GM12801 (cell line): ENCODE measurements at regions not wholly inside any gene's neighbourhood (a gene's known extent, or its start where the extent isn't known, plus 50 kb on each side); places are given as distances from the start of the nearest gene placed in this dataset.

Source experiments
- TF ChIP-seq, protein P1 (sequence below): IDR thresholded peaks from one replicate; pipeline ENCODE4 v1.5.1; 2011; ENCODE audit warnings: control low read depth; ENCODE audit not compliant: insufficient read length; ENCODE audit errors: extremely low read depth

DNA sequence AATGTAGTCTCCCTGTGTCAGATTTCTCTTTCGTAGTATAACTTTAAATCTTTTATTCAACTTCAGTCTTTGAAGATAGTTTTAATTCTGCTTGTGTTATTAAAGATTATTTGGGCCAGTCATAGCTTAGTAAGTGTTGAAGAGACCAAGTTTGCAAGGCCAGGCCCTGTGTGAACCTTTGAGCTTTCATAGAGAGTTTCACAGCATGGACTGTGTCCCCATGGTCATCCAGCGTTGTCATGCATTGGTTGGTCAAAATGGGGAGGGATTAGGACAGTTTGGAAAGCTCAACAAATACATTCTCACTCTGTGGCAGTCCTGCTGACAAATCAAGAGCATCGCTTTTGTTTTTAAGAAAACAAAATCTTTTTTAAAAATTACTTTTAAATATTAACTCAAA is 74.6 kb upstream of the FAM83B start:
- TF ChIP-seq, protein P1, sequence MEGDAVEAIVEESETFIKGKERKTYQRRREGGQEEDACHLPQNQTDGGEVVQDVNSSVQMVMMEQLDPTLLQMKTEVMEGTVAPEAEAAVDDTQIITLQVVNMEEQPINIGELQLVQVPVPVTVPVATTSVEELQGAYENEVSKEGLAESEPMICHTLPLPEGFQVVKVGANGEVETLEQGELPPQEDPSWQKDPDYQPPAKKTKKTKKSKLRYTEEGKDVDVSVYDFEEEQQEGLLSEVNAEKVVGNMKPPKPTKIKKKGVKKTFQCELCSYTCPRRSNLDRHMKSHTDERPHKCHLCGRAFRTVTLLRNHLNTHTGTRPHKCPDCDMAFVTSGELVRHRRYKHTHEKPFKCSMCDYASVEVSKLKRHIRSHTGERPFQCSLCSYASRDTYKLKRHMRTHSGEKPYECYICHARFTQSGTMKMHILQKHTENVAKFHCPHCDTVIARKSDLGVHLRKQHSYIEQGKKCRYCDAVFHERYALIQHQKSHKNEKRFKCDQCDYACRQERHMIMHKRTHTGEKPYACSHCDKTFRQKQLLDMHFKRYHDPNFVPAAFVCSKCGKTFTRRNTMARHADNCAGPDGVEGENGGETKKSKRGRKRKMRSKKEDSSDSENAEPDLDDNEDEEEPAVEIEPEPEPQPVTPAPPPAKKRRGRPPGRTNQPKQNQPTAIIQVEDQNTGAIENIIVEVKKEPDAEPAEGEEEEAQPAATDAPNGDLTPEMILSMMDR = no peak

DNA sequence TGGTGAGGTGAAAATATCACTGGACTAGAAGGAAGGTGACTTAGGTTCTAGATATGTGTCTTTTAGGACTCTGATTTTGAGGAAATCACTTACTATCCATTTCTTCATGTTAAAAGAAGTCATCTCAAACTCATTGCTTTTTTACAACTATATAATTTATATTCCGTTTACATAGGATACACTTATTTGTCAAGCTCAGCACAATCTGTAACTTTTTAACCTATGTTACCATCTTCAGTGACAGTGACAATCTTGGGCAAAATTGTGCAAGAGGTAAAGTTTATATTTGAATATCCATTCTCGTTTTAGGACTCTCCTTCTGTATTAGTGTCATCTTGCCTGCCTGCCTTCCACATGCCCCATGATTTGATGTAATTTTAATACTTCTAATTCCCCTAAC is 74.0 kb upstream of the FAM83B start:
- TF ChIP-seq, protein P1 = no peak

DNA sequence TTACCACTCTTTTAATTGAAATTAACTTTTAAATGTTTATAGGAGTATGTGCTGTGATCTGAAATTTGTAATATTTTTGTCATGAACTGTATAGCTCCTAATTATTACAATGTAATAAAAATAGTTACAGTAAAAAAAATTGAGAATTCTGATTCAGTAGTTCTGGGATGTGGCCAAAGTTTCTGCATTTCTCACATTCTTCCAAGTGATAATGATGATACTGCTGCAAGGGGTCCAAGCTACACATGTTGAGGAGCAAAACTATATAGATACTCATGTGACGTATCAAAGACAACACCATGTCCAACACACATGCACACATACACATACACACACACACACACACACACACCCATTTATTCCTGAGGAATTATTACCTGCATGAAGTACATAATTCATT is 71.0 kb upstream of the FAM83B start:
- TF ChIP-seq, protein P1 = no peak

DNA sequence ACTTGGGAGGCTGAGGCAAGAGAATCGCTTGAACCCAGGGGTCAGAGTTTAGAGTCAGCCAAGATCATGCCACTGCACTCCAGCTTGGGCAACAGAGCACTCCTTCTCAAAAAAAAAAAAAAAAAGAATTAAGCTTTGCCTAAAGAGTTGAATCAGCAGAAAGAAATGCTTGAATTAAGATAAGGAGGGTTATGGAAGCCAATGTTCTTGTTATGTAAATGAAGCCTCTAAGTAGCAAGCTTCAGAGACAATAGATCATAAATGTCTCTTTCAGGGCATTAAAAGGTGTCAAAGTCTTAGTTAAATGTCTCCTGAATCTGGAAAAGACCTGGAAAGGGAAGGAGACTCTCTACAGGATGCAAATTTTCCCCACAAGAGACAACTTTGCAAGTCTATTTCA is 69.7 kb upstream of the FAM83B start:
- TF ChIP-seq, protein P1 = no peak

DNA sequence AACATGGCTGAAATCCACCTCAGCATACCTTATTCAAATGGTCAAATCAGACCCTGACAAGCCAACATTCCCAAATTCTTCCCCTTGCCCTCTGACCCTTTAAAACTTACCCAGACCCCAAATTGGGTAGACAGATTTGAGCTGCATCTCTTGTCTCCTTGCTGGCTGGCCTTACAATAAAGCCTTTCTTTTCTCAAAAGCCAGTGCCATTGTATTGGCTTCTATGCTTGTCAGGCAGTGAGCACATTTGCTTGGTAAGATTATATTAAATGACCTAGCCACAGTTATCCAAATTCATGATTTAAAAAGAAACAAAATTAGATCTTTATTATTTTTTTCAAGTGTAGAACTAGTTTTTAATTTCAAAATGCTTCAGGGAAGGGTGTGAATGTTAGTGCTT is 67.8 kb upstream of the FAM83B start:
- TF ChIP-seq, protein P1 = no peak

DNA sequence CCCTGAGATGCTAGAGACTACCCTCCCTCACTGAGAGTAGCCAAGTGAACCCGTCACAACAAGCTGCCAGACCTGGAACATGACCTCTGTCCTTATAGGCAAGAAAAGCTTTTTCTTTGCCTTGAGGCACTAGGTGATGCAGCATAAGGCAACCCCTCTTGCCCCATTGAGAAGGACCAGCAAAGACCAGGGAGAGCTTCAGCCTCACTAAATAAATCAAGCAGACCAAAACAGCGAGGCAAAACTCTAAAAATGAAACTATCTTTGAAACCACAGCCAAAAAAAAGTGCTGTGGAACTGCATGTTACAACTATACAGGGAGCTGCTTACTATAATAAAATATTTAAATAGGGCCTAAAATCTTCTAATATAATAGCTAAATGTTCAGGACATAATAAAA is 62.6 kb upstream of the FAM83B start:
- TF ChIP-seq, protein P1 = no peak

DNA sequence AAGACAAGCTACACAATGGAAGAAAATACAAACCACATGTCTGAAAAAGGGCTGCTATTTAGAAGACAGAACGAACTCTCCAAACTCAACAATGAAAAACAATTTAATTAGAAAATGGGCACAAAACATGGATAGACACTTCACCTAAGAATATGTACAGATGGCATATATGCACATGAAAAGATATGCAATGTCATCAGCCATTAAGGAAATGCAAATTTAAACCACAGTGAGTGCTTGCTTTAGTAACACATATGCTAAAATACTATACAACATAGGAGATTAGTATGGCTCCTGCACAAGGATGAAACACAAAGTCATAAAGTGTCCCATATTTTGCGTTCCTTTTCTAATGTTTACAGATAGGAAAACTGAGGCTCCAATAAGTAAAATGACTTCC is 60.4 kb upstream of the FAM83B start:
- TF ChIP-seq, protein P1 = no peak

DNA sequence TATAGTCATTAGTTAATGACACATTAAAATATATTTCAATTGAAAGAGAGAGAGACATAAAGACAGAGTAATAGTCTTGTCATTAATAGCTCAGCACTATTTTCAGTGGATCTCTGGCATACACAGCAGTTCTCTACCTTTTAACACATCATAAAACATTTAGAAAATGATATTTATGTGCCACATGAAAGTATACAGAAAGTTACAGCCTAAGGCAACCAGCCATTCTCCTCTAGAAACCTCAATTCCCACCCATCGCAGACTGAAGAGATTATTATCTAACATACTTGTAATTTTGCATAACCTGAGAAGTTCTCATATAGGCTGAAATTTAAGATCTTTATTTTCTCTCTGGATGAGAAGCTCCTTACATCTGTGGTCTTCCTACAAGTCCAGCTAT is 58.7 kb upstream of the FAM83B start:
- TF ChIP-seq, protein P1 = no peak
